ENCODE measurements at regions not wholly inside any gene's neighbourhood (a gene's known extent, or its start where the extent isn't known, plus 50 kb on each side); places are given as distances from the start of the nearest gene placed in this dataset.

DNA sequence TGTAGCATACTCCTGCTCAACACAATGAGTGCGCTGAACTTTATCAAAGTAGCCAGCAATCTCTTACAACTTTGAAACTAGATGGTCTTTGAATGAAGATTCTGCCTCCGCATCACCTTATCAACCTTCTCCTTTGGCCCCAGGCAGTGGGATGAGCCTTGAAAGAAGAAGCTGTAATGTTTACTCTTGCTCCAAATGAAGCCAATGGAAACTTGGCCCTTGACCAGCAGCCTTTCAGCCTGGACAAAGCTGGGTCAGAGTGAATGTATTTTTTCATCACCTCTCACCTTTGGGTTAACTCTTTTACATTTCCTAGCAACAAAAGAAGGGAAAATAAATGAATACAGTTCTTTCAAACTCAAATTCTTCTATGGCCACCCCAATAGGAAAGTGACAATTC, 359.1 kb downstream of the KCNA4 start:
- TF ChIP-seq, protein P1, sequence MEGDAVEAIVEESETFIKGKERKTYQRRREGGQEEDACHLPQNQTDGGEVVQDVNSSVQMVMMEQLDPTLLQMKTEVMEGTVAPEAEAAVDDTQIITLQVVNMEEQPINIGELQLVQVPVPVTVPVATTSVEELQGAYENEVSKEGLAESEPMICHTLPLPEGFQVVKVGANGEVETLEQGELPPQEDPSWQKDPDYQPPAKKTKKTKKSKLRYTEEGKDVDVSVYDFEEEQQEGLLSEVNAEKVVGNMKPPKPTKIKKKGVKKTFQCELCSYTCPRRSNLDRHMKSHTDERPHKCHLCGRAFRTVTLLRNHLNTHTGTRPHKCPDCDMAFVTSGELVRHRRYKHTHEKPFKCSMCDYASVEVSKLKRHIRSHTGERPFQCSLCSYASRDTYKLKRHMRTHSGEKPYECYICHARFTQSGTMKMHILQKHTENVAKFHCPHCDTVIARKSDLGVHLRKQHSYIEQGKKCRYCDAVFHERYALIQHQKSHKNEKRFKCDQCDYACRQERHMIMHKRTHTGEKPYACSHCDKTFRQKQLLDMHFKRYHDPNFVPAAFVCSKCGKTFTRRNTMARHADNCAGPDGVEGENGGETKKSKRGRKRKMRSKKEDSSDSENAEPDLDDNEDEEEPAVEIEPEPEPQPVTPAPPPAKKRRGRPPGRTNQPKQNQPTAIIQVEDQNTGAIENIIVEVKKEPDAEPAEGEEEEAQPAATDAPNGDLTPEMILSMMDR (IDR thresholded peaks at IDR 0.05): no peak
- TF ChIP-seq, protein P2, sequence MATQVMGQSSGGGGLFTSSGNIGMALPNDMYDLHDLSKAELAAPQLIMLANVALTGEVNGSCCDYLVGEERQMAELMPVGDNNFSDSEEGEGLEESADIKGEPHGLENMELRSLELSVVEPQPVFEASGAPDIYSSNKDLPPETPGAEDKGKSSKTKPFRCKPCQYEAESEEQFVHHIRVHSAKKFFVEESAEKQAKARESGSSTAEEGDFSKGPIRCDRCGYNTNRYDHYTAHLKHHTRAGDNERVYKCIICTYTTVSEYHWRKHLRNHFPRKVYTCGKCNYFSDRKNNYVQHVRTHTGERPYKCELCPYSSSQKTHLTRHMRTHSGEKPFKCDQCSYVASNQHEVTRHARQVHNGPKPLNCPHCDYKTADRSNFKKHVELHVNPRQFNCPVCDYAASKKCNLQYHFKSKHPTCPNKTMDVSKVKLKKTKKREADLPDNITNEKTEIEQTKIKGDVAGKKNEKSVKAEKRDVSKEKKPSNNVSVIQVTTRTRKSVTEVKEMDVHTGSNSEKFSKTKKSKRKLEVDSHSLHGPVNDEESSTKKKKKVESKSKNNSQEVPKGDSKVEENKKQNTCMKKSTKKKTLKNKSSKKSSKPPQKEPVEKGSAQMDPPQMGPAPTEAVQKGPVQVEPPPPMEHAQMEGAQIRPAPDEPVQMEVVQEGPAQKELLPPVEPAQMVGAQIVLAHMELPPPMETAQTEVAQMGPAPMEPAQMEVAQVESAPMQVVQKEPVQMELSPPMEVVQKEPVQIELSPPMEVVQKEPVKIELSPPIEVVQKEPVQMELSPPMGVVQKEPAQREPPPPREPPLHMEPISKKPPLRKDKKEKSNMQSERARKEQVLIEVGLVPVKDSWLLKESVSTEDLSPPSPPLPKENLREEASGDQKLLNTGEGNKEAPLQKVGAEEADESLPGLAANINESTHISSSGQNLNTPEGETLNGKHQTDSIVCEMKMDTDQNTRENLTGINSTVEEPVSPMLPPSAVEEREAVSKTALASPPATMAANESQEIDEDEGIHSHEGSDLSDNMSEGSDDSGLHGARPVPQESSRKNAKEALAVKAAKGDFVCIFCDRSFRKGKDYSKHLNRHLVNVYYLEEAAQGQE (IDR thresholded peaks at IDR 0.05; ENCODE audit: insufficient read depth in 1 of 2, low read depth in 2 of 2, low read length in 1 of 2): no peak
- TF ChIP-seq SIN3A (IDR thresholded peaks at IDR 0.05; ENCODE audit: borderline replicate concordance, insufficient read depth, low read depth, low read length) (no peak), TCF7L2 (IDR thresholded peaks at IDR 0.05; ENCODE audit: low read depth, low read length) (no peak), POLR2AphosphoS5 (IDR thresholded peaks at IDR 0.05; ENCODE audit: low read depth, low read length) (no peak)
- POLR2A ChIA-PET: no interaction called here
- no peaks in the 10 kb centered on the region for H3K4me1 ChIP-seq (ENCODE audit: control insufficient read depth, insufficient read depth, low read length)
- DNase-seq (ENCODE audit: low read depth, low spot score): no peak
- CTCF ChIA-PET: no interaction called here
- no peak overlapping the region for H3K27ac ChIP-seq (ENCODE audit: low read length)
- BruUV-seq (replicated peaks): no TSS peak
- no peaks in the 10 kb centered on the region for H3K27me3 ChIP-seq (ENCODE audit: control insufficient read depth, insufficient read depth, low read length)
- H3K4me3 ChIP-seq (ENCODE audit: low read depth in 2 of 2, low read length in 2 of 2): no peak overlapping the region
- no peaks in the 10 kb centered on the region for H3K9me3 ChIP-seq (ENCODE audit: control insufficient read depth, insufficient read depth, low read depth, low read length)
- no peak for ATAC-seq
- intact Hi-C loops (cut with micrococcal nuclease; ENCODE audit: unreplicated experiment): no loop called here
- in situ Hi-C loops (cut with HindIII; ENCODE audit: low pct_unique_long_range_greater_than_20kb, low sequenced_read_pairs): no loop called here
- H3K36me3 ChIP-seq (ENCODE audit: control insufficient read depth, insufficient read depth, low read length): no peaks in the 10 kb centered on the region

- H3K4me3 ChIP-seq (ENCODE audit: low read depth in 2 of 2, low read length in 2 of 2): no peak overlapping the region
- ChIA-PET POLR2A (no interaction called here), CTCF (no interaction called here)
- BruUV-seq (replicated peaks): no TSS peak
- no peak for ATAC-seq
- in situ Hi-C loops (cut with HindIII; ENCODE audit: low pct_unique_long_range_greater_than_20kb, low sequenced_read_pairs): no loop called here
- TF ChIP-seq POLR2AphosphoS5 (IDR thresholded peaks at IDR 0.05; ENCODE audit: low read depth, low read length): no peak
- TF ChIP-seq, protein P2 (IDR thresholded peaks at IDR 0.05; ENCODE audit: insufficient read depth in 1 of 2, low read depth in 2 of 2, low read length in 1 of 2): no peak
- TF ChIP-seq SIN3A (IDR thresholded peaks at IDR 0.05; ENCODE audit: borderline replicate concordance, insufficient read depth, low read depth, low read length): no peak
- TF ChIP-seq, protein P1 (IDR thresholded peaks at IDR 0.05): no peak
- TF ChIP-seq TCF7L2 (IDR thresholded peaks at IDR 0.05; ENCODE audit: low read depth, low read length): no peak
- H3K27me3 ChIP-seq (ENCODE audit: control insufficient read depth, insufficient read depth, low read length): no peaks in the 10 kb centered on the region
- intact Hi-C loops (cut with micrococcal nuclease; ENCODE audit: unreplicated experiment): no loop called here
- H3K27ac ChIP-seq (ENCODE audit: low read length): no peak overlapping the region
- no peak for DNase-seq (ENCODE audit: low read depth, low spot score)
- no peaks in the 10 kb centered on the region for H3K9me3 ChIP-seq (ENCODE audit: control insufficient read depth, insufficient read depth, low read depth, low read length)
- no peaks in the 10 kb centered on the region for H3K4me1 ChIP-seq (ENCODE audit: control insufficient read depth, insufficient read depth, low read length)
- no peaks in the 10 kb centered on the region for H3K36me3 ChIP-seq (ENCODE audit: control insufficient read depth, insufficient read depth, low read length)
Observed at GRCh38 chr11:29656597-29656996, 360.2 kb downstream of the KCNA4 start.
